RCC 7860 (cell line): ENCODE measurements at regions not wholly inside any gene's neighbourhood (a gene's known extent, or its start where the extent isn't known, plus 50 kb on each side); places are given as distances from the start of the nearest gene placed in this dataset.
"Not testable (repeated sequence)": the region's sequence is repeated elsewhere in the genome, so short reads cannot be mapped to it uniquely, and the experiment has no call there.

Source experiments
- DNase-seq: peaks from one replicate; pipeline ENCODE4 v3.0.0-alpha.2; 2015; ENCODE audit warnings: low spot score
- FAIRE-seq: peaks from 2 replicates; lab custom pipeline; 2012; peaks lifted over from hg19 to GRCh38; lab: Jason Lieb, UNC

DNA sequence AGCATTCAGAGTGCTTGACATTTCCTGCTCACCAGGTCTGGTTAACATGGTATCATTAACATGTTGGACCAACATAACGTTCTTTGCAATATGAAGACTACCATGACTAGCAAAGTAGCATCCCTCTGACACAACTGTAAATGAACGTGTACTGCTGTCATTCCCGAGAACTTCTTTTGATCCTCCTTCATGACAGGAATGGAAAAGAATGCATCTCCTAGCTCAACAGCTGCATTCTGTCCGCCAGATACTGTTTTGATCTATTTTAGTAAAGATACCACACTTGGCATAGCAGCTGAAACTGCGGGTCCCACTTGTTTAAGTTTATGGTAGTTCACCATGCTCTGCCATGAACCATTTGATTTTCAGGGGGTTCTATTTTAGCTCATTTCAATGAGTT, 144.2 kb upstream of the PARD3B start:
- no peak for FAIRE-seq
- DNase-seq = no peak

DNA sequence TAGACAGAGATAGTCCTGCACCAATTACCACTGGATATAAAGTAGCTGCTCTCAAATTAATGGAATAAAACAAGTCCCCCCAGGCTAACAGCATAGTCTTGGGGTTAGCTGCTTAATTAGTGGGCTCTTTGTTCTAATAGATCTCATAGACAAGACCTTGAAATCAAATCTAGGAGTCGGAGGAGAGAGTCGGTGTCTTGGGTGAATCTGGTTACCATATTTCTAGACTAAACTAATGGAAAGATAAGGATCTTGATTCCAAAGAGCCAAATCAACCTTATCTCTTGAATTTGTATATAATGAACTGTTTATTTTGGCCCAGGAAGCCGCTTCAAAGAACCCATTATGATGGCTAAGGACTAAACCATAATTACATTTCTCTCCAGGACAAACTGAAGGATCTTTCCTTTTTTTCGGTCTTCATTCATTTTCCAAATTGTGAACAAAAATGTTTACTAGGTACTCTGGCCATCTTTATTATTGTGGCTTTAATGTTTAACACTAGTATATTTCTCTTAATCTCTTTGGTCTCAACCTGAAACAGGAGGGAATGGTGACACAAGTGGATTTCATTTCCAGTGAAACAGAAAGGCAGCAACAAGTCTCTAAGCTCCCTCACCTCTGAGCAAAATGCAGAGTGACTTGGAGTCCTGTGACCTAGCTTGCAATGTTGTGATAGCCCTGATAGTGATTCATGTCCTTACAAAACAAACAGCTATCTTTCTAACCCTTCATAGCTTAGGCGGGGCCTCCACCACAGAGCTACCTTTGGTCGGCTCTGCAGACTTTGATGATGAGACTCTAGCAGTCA, 137.9 kb upstream of the PARD3B start:
- DNase-seq (no peak), FAIRE-seq (no peak)

DNA sequence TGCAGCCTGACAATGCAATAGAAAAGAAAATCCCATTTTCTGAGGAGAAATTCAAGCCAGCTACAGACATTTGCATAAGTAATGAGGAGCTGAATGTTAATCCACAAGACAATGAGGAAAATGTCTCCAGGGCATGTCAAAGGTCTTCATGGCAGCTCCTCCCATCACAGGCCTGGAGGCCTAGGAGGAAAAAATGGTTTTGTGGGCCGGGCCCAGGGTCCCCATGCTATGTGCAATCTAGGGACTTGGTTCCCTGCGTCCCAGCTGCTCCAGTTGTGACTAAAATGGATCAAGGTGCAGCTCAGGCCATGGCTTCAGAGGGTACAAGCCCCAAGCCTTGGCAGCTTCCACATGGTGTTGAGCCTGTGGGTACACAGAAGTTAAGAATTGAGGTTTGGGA, 132.5 kb upstream of the PARD3B start:
- not testable (repeated sequence) for DNase-seq, FAIRE-seq

DNA sequence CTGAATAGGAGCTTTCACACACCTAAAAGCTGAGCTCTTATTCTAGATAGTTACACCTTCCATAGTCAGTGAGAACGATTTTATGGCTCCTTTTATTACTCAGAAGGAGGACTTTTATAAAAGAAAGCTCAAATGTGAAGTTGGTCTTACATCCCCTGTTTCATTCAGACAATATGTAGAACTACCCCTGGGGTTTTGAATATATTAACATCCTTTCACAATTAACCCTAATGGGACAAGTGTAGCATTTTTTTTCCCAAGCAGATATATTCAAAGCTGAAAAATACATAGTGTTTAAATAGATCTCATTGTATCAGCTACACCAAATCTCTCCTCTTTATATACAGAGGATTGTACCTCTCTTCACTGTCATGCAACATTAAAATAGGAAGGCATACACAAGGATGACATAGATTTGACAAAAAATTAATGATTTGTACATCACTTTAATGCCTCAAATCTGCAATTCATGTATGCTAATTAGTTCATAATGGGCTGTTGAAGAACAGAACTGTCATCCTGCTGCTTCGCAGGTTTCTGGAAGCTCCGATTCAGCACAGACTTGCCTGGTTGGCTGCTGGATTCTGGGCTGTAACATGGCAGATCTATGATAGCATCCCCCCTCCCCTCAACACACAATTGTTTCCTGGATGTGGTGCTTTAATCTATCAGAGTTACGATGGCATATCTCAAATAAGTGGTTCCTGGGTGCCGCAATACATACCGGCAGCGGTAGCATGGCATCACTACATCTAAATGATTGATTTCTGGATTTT, 129.7 kb upstream of the PARD3B start:
- no peak for DNase-seq
- no peak for FAIRE-seq

DNA sequence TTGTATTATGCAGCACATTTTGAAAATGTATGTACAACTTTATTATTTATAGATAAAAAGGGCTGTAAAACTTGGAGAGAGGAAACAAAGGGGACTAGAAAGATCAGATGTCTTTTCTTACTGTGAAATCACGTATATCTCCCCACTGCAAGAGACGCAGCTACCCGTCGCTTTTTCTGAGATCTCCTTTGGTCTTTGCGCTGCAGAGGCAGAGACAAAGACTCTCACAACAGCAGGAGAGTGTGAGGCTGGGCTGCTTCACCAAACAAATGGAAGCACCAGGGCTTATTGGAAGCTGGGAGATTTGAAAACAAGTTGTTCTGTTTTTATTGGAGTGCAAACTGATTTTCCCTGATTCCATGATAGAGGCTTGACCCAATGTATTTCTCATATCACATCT, 129.0 kb upstream of the PARD3B start:
- DNase-seq (no peak), FAIRE-seq (no peak)

DNA sequence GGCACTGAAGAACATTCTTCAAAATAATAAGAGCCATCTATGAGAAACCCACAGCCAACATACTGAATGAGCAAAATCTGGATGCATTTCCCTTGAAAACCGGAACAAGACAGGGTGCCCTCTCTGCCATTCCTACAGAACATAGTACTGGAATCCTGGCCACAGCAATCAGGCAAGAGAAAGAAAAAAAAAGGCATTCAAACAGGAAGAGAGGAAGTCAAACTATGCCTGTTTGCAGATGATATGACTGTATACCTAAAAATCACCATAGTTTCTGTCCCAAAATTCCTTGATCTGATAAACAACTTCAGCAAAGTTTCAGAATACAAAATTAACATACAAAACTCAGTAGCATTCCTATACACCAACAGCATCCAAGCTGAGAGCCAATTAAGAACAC, 119.5 kb upstream of the PARD3B start:
- no peak for DNase-seq
- FAIRE-seq = no peak

DNA sequence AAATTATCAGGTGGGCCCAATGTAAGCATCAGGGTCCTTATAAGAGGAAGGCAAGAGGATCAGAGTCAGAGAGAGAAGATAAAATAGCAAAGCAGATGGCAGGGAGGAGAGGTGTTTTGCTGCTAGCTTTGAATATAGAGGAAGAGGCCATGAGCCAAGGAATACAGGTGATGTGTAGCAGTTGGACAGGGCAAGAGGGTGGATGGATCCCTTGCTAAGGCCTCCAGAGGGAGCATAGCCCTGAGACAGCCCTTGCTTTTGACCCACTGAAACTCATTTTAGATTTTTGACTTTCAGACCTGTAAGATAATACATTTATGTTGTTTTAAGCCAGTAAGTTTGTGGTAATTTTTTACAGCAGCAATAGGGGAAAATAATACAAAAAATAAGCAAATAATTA, 116.6 kb upstream of the PARD3B start:
- no peak for FAIRE-seq

DNA sequence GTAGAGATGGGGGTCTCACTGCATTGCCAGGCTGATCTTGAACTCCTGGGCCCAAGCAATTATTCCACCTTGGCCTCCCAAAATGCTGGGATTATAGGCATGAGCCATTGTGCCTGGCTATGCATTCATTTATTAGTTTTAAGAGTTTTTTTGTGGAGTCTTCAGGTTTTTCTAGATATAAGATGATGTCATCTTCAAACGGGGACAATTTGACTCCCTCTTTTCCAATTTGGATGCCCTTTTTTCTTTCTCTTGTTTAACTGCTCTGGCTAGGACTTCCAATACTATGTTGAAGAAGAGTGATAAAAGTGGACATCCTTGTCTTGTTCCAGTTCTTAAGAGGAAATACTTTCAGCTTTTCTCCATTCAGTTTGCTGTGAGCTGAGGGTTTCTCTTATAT, 113.7 kb upstream of the PARD3B start:
- FAIRE-seq (no peak), DNase-seq (no peak)

More for the DNA sequence above, 116.6 kb upstream of the PARD3B start:
- DNase-seq = no peak

DNA sequence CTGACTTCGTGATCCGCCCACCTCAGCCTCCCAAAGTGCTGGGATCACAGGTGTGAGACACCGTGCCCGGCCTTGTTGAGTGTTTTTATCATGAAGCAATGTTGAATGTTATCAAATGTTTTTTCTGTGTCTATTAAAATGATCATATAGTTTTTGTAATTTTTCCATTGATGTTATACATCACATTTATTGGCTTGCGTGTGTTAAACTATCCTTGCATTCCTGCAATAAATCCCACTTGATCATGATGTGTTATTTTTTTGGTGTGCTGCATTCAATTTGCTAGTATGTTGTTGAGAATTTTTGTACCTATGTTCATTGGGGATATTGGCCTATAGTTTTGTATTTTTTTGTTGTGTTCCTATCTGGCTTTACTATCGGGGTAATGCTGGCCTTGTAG, 113.1 kb upstream of the PARD3B start:
- no peak for DNase-seq
- FAIRE-seq = no peak

DNA sequence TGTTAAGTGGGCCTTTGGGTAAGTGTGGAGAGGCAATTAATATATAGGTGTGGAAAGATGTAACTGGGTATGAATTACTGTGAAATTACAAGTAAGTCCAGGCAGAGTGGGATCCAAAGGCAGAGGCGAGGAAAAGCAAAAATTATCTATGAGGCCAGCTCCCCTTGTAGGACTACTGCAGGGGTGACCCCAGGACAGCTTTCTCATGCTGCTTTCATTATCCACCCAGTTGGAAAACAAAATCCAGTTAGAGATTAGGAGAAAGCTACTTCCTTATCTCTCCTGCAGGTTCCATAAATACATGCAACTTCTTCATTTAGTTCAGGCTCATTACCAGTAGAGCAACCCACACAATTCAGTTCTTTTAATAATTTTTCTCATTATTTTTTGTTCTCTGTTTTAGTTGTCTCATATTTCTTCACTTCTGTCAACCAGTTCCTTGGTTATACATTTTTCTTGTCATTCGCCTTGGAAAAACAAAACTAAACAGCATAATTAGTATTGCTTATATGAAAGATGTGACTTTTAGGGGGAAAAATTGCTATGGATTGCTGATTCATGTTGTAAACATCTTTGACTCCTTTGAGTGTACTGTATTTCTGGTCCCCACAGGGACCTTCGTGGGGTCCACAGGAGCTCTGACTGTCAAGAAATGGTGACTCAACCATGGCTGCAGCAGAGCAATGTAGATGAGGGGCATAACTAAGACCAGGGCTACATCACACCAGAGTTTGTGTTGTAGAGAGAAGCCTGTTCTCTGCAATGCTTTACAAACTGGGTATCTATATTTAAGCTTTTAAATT, 110.4 kb upstream of the PARD3B start:
- no peak for DNase-seq
- no peak for FAIRE-seq

DNA sequence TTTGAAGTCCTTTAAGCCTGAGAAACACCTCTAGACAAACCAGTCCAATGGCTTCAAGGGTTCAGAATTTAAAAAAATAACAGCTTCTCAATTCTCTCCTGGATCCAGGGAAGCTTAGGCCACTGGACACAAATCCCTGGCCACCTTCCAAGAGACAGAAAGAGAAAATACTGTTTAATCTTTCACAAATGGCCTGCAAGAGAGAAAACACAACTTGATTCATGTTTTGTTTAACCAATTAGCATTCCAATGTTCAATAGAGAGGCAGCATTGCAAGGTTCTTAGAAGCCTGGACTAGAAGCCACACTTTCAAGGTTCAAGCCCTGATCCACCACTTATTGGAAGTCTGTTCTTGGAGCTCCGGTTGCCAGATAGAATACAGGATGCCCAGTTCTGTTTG, 109.0 kb upstream of the PARD3B start:
- no peak for FAIRE-seq
- DNase-seq = no peak

DNA sequence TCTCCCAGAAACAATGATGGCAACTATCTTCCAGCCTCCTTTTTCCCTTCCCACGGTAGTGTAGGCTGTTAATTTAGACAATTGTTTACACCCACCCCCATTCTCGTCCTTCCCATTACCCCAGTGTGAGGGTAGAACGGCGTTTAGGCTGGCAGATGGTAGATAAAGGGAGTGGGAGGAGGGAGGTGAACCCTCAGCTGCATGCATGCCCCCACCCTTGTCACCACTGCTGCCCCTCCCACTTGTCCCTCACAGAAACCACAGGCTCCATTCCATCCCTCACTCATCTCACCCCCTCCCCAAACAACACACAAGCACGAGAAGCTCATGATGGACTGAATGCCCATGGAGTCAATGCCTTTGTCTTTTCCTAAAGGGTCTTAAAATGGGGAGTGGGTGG, 107.9 kb upstream of the PARD3B start:
- DNase-seq = no peak
- FAIRE-seq = no peak

DNA sequence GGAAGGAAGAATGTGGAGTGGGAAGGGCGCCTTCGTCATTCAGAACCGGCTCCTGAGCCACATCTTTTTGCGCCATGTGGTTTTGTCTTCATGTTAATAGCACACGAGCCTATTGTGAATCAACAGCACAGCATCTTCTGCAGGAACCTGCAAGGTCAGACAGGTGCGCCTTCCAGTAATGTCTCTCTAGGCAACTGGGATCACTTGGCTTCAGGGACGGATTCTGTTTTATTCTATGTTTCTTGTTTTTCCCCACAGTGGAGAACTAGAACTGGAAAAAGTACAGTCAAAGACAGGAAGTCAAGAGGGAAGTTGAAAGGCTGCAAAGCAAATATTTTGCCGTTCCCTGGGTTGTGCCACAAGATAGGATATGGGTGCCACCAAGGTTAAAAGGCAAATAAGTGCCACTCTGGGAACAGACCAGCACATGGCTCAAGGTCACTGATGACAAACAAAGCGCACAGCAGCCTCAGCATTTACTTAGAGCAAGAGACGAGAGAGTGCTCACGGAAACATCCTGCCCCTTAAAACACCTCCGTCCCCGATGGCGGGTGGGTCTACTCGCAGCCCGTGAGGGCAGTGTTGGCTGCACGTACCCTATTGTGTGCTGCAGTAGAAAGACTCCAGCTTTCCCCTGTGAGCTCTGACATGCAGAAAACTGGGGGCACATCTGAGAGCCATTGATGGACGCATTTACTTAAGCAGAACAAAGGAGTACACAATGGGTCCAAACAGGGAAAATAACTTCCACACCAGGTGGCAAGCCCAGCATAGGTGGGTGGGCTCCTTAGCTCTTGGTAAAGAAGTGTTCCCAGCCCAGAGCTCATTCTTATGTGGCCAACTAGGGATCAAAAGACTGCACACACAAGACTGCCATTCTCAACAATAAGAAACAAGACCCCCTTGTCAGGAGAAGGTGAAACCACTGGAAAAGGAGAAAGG, 107.2 kb upstream of the PARD3B start:
- FAIRE-seq (no peak), DNase-seq (no peak)

DNA sequence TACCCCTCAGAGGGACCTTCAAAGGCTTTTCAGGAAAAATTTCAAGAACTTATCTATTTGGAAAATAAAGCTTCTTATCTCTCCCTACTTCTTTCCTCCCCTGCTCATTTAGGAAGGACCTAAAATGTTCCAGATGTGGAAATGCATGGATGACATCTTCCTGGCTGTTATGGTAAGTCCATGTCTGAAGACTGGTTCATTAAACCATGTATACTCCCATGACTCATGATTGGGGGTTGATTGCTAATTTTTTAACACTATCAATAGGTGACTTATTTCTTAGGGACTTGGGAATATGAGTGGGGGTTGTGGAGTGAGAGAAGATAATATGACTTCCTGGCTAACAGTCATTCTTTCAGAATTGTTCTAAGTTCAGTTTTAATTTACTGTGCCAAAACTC, 104.0 kb upstream of the PARD3B start:
- FAIRE-seq = no peak
- no peak for DNase-seq

DNA sequence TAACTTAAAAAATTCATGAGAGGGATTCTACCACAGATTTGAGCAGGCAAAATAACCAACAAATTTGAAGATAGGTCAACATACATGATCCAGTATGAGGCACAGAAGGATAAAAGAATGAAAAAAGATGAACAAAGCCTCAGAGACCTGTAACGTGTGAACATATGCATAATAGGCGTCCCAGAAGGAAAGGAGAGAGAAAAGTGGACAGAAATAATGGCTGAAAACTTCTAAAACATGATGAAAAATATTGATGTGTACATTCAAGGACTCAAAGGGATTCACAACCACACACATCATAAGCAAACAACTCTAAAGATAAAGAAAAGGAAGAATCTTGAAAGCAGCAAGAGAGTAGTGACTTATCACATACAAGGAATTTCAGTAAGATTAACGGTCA, 100.1 kb upstream of the PARD3B start:
- DNase-seq (no peak), FAIRE-seq (no peak)

DNA sequence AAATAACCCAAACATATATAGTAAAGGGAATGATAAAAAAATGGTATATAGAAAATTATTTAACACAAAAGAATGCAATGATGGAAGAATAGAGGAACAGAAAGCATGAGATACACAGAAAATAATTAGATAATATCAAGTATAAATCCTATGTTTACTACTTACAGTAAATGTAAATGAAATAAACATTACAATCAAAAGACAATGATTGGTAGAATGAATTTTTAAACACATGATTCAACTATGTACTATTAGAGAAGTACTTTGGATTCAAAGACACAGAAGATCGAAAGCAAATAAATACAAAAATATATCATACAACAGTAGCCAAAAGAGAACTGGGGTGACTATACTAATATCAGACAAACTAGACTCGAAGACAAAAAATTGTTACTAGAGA, 97.6 kb upstream of the PARD3B start:
- no peak for FAIRE-seq
- DNase-seq = no peak

DNA sequence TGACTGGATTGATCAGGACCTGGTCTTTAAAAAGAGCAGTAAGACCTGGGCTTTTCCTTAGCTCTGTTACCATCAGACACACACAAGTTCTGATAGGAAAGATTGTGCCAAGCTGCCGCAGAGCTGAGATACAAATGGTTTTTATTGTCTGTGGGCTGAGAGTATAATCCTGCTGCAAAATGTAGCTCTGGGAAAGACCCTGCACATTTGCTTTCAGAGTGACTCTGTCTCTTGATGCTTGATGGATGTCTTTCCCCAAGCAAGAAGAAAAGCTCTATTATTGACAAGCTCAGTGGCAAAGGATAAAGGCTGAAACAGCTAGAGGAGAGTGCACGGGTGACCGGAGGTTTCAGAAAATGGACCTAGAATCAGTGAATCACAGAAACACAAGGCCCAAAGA, 95.3 kb upstream of the PARD3B start:
- DNase-seq (no peak), FAIRE-seq (no peak)

DNA sequence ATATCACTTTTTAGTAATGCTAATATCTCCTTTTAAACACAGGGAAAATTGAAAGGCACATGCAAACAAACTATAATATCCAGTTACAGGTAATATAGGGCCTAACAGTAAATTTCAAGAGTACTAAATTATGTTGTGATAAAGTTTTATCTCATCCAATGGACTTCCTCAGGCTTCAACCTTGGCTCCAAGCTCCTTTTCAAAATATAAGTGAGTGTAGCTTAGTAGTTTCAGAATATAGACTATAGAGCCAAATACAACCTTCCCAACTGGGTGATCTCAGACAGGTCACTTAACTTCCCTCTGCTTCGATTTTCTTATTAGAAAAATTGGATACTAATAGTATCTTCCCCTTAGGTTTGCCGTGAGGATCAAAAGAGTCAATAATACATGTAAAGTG, 93.5 kb upstream of the PARD3B start:
- no peak for FAIRE-seq
- DNase-seq = no peak

DNA sequence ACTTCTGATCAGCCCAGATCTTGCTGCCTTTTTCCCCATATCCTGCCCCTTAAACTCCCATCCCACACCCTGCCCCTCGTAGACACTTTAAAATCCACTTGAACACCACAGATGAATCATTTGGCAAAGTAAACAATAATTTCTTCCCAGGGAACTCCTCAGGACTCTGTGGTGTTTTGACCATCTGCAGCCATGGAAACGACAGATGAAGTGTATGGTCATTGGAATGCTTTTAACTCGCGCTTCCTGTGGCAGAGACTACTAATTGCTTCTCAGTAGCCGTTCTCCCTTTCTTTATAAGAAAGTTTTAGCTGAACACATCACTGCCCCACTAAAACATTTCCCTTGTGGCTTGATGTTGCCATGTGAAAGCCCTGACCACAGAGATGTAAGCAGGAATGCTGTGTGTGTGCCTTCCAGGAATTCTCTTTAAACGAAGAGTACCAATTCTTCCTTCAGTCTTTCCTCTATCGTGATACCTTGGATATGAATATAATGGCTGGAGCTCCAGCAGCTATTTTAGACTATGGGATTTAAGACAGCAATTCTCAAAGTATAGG, 92.7 kb upstream of the PARD3B start:
- FAIRE-seq = peak; percentile 71
- DNase-seq = peak; percentile 92

DNA sequence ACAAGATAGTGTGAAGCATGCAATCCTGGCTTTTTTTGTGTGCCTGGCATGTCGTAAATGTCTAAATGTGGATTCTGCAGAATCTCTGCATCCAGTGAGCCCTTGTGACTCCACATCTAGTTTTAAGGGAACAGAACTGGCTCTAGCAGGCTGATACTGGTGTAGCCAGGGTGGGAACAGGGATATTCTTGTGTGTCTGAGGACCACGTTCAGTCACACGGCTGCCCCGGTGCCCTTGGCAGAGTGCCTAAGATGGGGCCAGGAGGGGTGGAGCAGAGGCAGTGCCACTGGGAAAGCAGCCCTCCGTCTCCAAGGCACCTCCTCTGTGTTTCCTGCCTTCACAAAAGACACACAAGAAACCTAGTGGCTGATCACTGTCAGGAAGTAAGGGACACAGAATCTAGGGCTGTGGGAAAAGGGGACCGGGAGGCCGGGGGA, 91.5 kb upstream of the PARD3B start:
- no peak for FAIRE-seq

More for the DNA sequence above, 91.5 kb upstream of the PARD3B start:
- DNase-seq = peak; percentile 21
